ENCODE measurements at regions not wholly inside any gene's neighbourhood (a gene's known extent, or its start where the extent isn't known, plus 50 kb on each side); places are given as distances from the start of the nearest gene placed in this dataset.

GRCh38 chr6:26286168-26286877, 78.7 kb upstream of the BTN3A2 start:
- no peak for TF ChIP-seq CTCF (IDR thresholded peaks at IDR 0.05; ENCODE audit: low read depth, low read length, poor library complexity, severe bottlenecking)
- no peak for TF ChIP-seq EZH2phosphoT487 (IDR thresholded peaks at IDR 0.05; ENCODE audit: borderline replicate concordance, low read length)
